K562 (cell line): ENCODE measurements at regions not wholly inside any gene's neighbourhood (a gene's known extent, or its start where the extent isn't known, plus 50 kb on each side); places are given as distances from the start of the nearest gene placed in this dataset.

Experiments used
- ATAC-seq: fragments of 200-7000 bp; cut with Tn5 transposase; 3 replicates; pipeline ENCODE4 v1.9.1; 2020; ENCODE audit warnings: moderate library complexity
- BruUV-seq: library from RNA; stranded (reverse); fragments of 400-500 nt; replicated peaks from 2 replicates; lab custom pipeline; 2021; lab: Mats Ljungman, UMichigan
- CTCF ChIA-PET: fragments of 300-600 bp; formaldehyde crosslinking; extraction: SDS; loops from one replicate; lab custom pipeline; 2021; ENCODE audit warnings: low intra/inter-chr PET ratio; lab: Yijun Ruan, JAX
- POLR2A ChIA-PET: fragments of 300-600, 350-650 bp; sonication (Branson Sonifier 250); formaldehyde crosslinking; extraction: SDS; loops from one replicate; lab custom pipeline; 2021; ENCODE audit warnings: antibody characterized with exemption, inconsistent platforms; lab: Yijun Ruan, JAX
- DNase-seq, 4 experiments: peaks; one replicate each; pipeline versions ENCODE4 v3.0.0 to v3.0.0-alpha.2; 2011 to 2018; ENCODE audit warnings: low spot score in 3 of 4, mixed read lengths in 3 of 4; ENCODE audit errors: extremely low read depth in 1 of 4
- FAIRE-seq: peaks from 2 replicates; lab custom pipeline; 2011; peaks lifted over from hg19 to GRCh38; lab: Jason Lieb, UNC
- H2AFZ ChIP-seq: 2 replicates; pipeline ENCODE4 v1.6.0; 2011; ENCODE audit warnings: low read depth, low read length, control low read depth, inconsistent platforms
- H3K27ac ChIP-seq: fragments of 200-600 bp; 3 replicates; pipeline ENCODE4 v1.8.0; 2011; ENCODE audit warnings: low read depth, mild to moderate bottlenecking, control low read depth, inconsistent platforms, low read length, moderate library complexity, mixed read lengths; ENCODE audit errors: extremely low read depth
- H3K27me3 ChIP-seq, 2 experiments: fragments of 300-600 bp in 1 of 2; 2 replicates in 1 of 2; 3 replicates in 1 of 2; pipeline versions ENCODE4 v1.6.0 to v1.8.0; 2011; ENCODE audit warnings: inconsistent platforms in 2 of 2, low read length in 2 of 2, mild to moderate bottlenecking in 1 of 2, mixed read lengths in 1 of 2, moderate library complexity in 1 of 2; ENCODE audit not compliant: control insufficient read depth in 2 of 2, insufficient read depth in 2 of 2
- H3K36me3 ChIP-seq: fragments of 300-600 bp; 3 replicates; pipeline ENCODE4 v1.8.0; 2011; ENCODE audit warnings: mild to moderate bottlenecking, low read length, inconsistent platforms; ENCODE audit not compliant: control insufficient read depth, insufficient read depth
- H3K4me1 ChIP-seq, 2 experiments: fragments of 200-600 bp in 1 of 2; replicated peaks in 1 of 2; 2 replicates in 1 of 2; 3 replicates in 1 of 2; pipeline versions ENCODE4 v1.5.1 to v1.8.0; 2011; ENCODE audit warnings: inconsistent platforms in 2 of 2, low read length in 2 of 2, mild to moderate bottlenecking in 1 of 2, mixed read lengths in 1 of 2, moderate library complexity in 1 of 2; ENCODE audit not compliant: control insufficient read depth in 2 of 2, insufficient read depth in 2 of 2
- H3K4me2 ChIP-seq: 2 replicates; pipeline ENCODE4 v1.6.1; 2011; ENCODE audit warnings: low read length, control low read depth, inconsistent platforms, mixed read lengths; ENCODE audit not compliant: insufficient read depth
- H3K4me3 ChIP-seq: fragments of 200-600 bp; sonication (generic), shearing (Covaris generic); 2 replicates; pipeline ENCODE4 v1.5.1; 2016; ENCODE audit warnings: control low read depth, inconsistent platforms
- H3K79me2 ChIP-seq: fragments of 200-600 bp; 3 replicates; pipeline ENCODE4 v1.8.0; 2011; ENCODE audit warnings: low read length, inconsistent platforms; ENCODE audit not compliant: control insufficient read depth, insufficient read depth
- H3K9ac ChIP-seq, 2 experiments: 2 replicates each; pipeline versions ENCODE4 v1.6.0 to v1.6.1; 2011; ENCODE audit warnings: low read depth in 2 of 2, low read length in 2 of 2, control low read depth in 1 of 2, inconsistent platforms in 1 of 2, mild to moderate bottlenecking in 1 of 2, mixed read lengths in 1 of 2; ENCODE audit not compliant: insufficient read depth in 1 of 2
- H3K9me1 ChIP-seq: one replicate; pipeline ENCODE4 v1.6.0; 2011; ENCODE audit warnings: inconsistent platforms, mild to moderate bottlenecking, low read length, moderate library complexity; ENCODE audit not compliant: control insufficient read depth, insufficient read depth
- H3K9me3 ChIP-seq: replicated peaks from 2 replicates; pipeline ENCODE4 v1.5.1; 2011; ENCODE audit warnings: low read depth, low read length, inconsistent platforms; ENCODE audit not compliant: control insufficient read depth, insufficient read depth
- H4K20me1 ChIP-seq: replicated peaks from 2 replicates; pipeline ENCODE4 v1.6.1; 2011; ENCODE audit warnings: low read length, inconsistent platforms, mixed read lengths; ENCODE audit not compliant: control insufficient read depth, insufficient read depth
- ATF1 ChIP-seq, 2 experiments: fragments of 450-650 bp in 1 of 2; IDR thresholded peaks; 2 replicates each; pipeline ENCODE4 v1.6.1; 2016; ENCODE audit warnings: missing compliant biosample characterization in 1 of 2, missing genetic modification characterization in 1 of 2
- DEAF1 ChIP-seq: fragments of 450-650 bp; formaldehyde crosslinking; IDR thresholded peaks from 2 replicates; pipeline ENCODE4 v1.4.0; 2020; ENCODE audit warnings: mild to moderate bottlenecking, moderate library complexity
- EWSR1 ChIP-seq: fragments of 450-650 bp; IDR thresholded peaks from 2 replicates; pipeline ENCODE4 v1.6.1; 2018; ENCODE audit warnings: borderline replicate concordance, mild to moderate bottlenecking, low read depth, moderate library complexity; ENCODE audit not compliant: partially characterized antibody
- FOXA1 ChIP-seq: fragments of 450-650 bp; IDR thresholded peaks from 2 replicates; pipeline ENCODE4 v1.6.1; 2016; ENCODE audit warnings: mild to moderate bottlenecking, borderline replicate concordance
- FOXA3 ChIP-seq, 2 experiments: fragments of 450-650 bp in 1 of 2; sonication (generic) in 1 of 2; formaldehyde crosslinking; IDR thresholded peaks in 1 of 2; conservative IDR thresholded peaks in 1 of 2; 2 replicates each; pipeline versions ENCODE4 v1.4.0 to v1.8.0; 2020 to 2022; ENCODE audit warnings: mild to moderate bottlenecking in 2 of 2, missing genetic modification reagents in 1 of 2
- HDAC2 ChIP-seq: fragments of 450-650 bp; IDR thresholded peaks from 2 replicates; pipeline ENCODE4 v1.6.1; 2016; ENCODE audit warnings: mild to moderate bottlenecking
- HMGN3 ChIP-seq: IDR thresholded peaks from 2 replicates; pipeline ENCODE4 v1.6.1; 2011; ENCODE audit warnings: borderline replicate concordance, low read depth, mild to moderate bottlenecking, mixed read lengths, low read length; ENCODE audit not compliant: insufficient read length; ENCODE audit errors: extremely low read depth
- MLLT1 ChIP-seq, 2 experiments: fragments of 450-650 bp; IDR thresholded peaks; 2 replicates each; pipeline ENCODE4 v1.6.1; 2016
- NCOA6 ChIP-seq: fragments of 450-650 bp; IDR thresholded peaks from 2 replicates; pipeline ENCODE4 v1.6.1; 2017; ENCODE audit warnings: mild to moderate bottlenecking
- PCBP2 ChIP-seq: fragments of 200-400 bp; formaldehyde crosslinking; IDR thresholded peaks from 2 replicates; pipeline ENCODE4 v1.6.1; 2018; ENCODE audit warnings: low read length, low read depth, mild to moderate bottlenecking, moderate library complexity; ENCODE audit not compliant: poor library complexity, severe bottlenecking
- PRPF4 ChIP-seq: fragments of 200-400 bp; formaldehyde crosslinking; IDR thresholded peaks from one replicate; pipeline ENCODE4 v1.6.1; 2017; ENCODE audit warnings: low read length, low read depth, mild to moderate bottlenecking; ENCODE audit not compliant: insufficient read depth, poor library complexity, severe bottlenecking
- RBBP5 ChIP-seq: fragments of 200-600 bp; sonication (generic); IDR thresholded peaks from 2 replicates; pipeline ENCODE4 v1.6.1; 2012; ENCODE audit warnings: borderline replicate concordance, mild to moderate bottlenecking, low read length, control low read depth, inconsistent platforms; ENCODE audit not compliant: insufficient read depth, poor library complexity, severe bottlenecking
- RHOXF2B ChIP-seq: fragments of 250-450 bp; sonication (Bioruptor Pico); conservative IDR thresholded peaks from 2 replicates; pipeline ENCODE4 v1.5.1; 2021
- RUNX1 ChIP-seq: sonication (generic); IDR thresholded peaks from 2 replicates; pipeline ENCODE4 v1.6.1; 2016; ENCODE audit warnings: antibody characterized with exemption, low read depth
- SIN3B ChIP-seq: fragments of 450-650 bp; IDR thresholded peaks from 2 replicates; pipeline ENCODE4 v1.6.1; 2017; ENCODE audit warnings: low read depth, mild to moderate bottlenecking, moderate library complexity
- TFAM ChIP-seq: fragments of 250-450 bp; sonication (Bioruptor Pico); conservative IDR thresholded peaks from 2 replicates; pipeline ENCODE4 v1.5.0; 2021; ENCODE audit warnings: mild to moderate bottlenecking, moderate library complexity
- ZNF408 ChIP-seq: fragments of 250-450 bp; sonication (Bioruptor Pico); IDR thresholded peaks from 2 replicates; pipeline ENCODE4 v1.4.0; 2020; ENCODE audit warnings: low read depth, mild to moderate bottlenecking, moderate library complexity
- ZNF431 ChIP-seq: sonication (generic); formaldehyde crosslinking; IDR thresholded peaks from 2 replicates; pipeline ENCODE4 v1.8.0; 2022; ENCODE audit warnings: mild to moderate bottlenecking, missing genetic modification reagents
- ZNF57 ChIP-seq: fragments of 450-650 bp; formaldehyde crosslinking; IDR thresholded peaks from 2 replicates; pipeline ENCODE4 v1.4.0; 2020; ENCODE audit warnings: mild to moderate bottlenecking, moderate library complexity
- WGBS: fragments of 100-300 bp; shearing (Covaris generic); methylation state at CpG from one replicate; pipeline ENCODE4 v1.1.6; 2016; ENCODE audit warnings: low coverage, mixed read lengths; ENCODE audit not compliant: insufficient coverage; ENCODE audit errors: missing lambda C conversion rate; 5-methylcytosine and 5-hydroxymethylcytosine counted together
- in situ Hi-C: fragments of 300-500 bp; cut with MboI; formaldehyde crosslinking; loops from 4 replicates; pipeline ENCODE4 v1.15.0; 2018; ENCODE audit warnings: inconsistent platforms, mixed read lengths
- intact Hi-C: fragments of 100-400 bp; cut with micrococcal nuclease; formaldehyde crosslinking; loops from 2 replicates; pipeline ENCODE4 v1.14.2; 2022

GRCh38 chr13:73962284-73962683, 171.9 kb downstream of the KLF12 start:
- no peak for TF ChIP-seq MLLT1 (IDR thresholded peaks at IDR 0.05)
- no peak for TF ChIP-seq TFAM
- no peak for TF ChIP-seq PCBP2
- no peak for TF ChIP-seq RHOXF2B (CRISPR knock-in tag)
- TF ChIP-seq HDAC2 = no peak
- TF ChIP-seq RUNX1 = no peak
- TF ChIP-seq NCOA6 = no peak
- no peak for TF ChIP-seq HMGN3
- TF ChIP-seq DEAF1 (CRISPR knock-in tag) = no peak
- TF ChIP-seq FOXA1 = no peak
- no peak for TF ChIP-seq RBBP5
- no peak for TF ChIP-seq EWSR1
- no peak for TF ChIP-seq ZNF408
- no peak for TF ChIP-seq ZNF431 (CRISPR knock-in tag)
- TF ChIP-seq PRPF4 = no peak
- no peak for TF ChIP-seq ATF1 (CRISPR knock-in tag; IDR thresholded peaks at IDR 0.05)
- TF ChIP-seq ATF1 (tag; IDR thresholded peaks at IDR 0.05) = no peak
- TF ChIP-seq ZNF57 = no peak
- no peak for TF ChIP-seq SIN3B
- no peak for TF ChIP-seq FOXA3 (CRISPR knock-in tag; conservative IDR thresholded peaks at IDR 0.05 in 1 of 2, IDR thresholded peaks at IDR 0.05 in 1 of 2)
- CTCF ChIA-PET = no interaction called here
- no TSS peak for BruUV-seq
- H3K9me3 ChIP-seq = no peaks in the 10 kb centered on the region
- H3K27ac ChIP-seq = no peak overlapping the region
- no peaks in the 10 kb centered on the region for H3K79me2 ChIP-seq
- no peaks in the 10 kb centered on the region for H3K27me3 ChIP-seq
- H3K9me1 ChIP-seq = no peaks in the 10 kb centered on the region
- H2AFZ ChIP-seq = no peak overlapping the region
- intact Hi-C loops (no loop called here), in situ Hi-C loops (no loop called here)
- FAIRE-seq = no peak
- H3K4me1 ChIP-seq = no peaks in the 10 kb centered on the region
- no peak overlapping the region for H3K4me2 ChIP-seq
- no peak overlapping the region for H3K4me3 ChIP-seq
- no peak for ATAC-seq
- POLR2A ChIA-PET = no interaction called here
- H3K9ac ChIP-seq = no peak overlapping the region
- WGBS = 0% methylated on average over 5 of the region's 5 CpGs
- no peaks in the 10 kb centered on the region for H4K20me1 ChIP-seq
- no peak for DNase-seq
- H3K36me3 ChIP-seq = no peaks in the 10 kb centered on the region
